ENCODE measurements at regions not wholly inside any gene's neighbourhood (a gene's known extent, or its start where the extent isn't known, plus 50 kb on each side); places are given as distances from the start of the nearest gene placed in this dataset.

DNA sequence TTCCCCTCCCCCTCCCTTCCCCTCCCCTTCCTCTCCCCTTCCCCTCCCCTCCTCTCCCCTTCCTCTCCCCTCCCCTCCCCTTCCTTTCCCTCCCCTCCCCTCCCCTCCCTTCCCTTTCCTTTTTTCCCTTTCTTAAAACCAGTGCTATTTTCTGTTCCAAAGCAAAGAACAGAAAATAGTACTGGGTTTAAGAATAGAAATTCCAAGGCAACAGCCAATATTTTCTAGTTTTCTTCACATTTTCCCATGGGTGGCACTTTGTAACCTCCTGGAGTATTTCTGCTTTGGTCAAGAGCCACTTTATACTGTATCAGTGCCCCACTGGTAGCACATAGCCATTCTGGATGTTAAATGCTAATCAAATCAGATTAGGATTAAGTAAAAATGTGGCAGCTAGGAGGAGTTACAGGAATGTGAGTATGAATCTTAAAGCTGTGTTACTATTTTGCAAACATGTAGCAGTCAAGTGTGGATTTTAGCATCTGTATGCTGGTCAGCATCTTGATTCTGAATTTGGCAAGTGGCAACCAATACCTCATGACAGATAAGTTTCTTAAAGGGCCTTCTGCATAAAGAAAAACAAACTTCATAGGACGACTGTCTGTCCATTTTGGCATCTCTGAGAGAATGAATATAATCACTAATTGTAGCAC, 126.4 kb downstream of the CEP57L1 start:
- Histone ChIP-seq H3K27ac (no peak overlapping the region), H3K4me3 (no peak overlapping the region), H3K27me3 (no peaks in the 10 kb centered on the region), H3K4me1 (peaks cover 0 to 5% (median 0%) of the 10 kb centered on the region in 3 donors), H3K9me3 (peaks cover 0 to 3% (median 0%) of the 10 kb centered on the region in 3 donors), H3K36me3 (no peaks in the 10 kb centered on the region)
- WGBS, 2 donors (ENCODE audit: low coverage in 1 of 2), result 53 to 55% methylated on average over 1 of the region's 1 CpG
- ATAC-seq, result no peak
- TF ChIP-seq POLR2AphosphoS5 (IDR thresholded peaks at IDR 0.05), result no peak
- TF ChIP-seq, protein P1, sequence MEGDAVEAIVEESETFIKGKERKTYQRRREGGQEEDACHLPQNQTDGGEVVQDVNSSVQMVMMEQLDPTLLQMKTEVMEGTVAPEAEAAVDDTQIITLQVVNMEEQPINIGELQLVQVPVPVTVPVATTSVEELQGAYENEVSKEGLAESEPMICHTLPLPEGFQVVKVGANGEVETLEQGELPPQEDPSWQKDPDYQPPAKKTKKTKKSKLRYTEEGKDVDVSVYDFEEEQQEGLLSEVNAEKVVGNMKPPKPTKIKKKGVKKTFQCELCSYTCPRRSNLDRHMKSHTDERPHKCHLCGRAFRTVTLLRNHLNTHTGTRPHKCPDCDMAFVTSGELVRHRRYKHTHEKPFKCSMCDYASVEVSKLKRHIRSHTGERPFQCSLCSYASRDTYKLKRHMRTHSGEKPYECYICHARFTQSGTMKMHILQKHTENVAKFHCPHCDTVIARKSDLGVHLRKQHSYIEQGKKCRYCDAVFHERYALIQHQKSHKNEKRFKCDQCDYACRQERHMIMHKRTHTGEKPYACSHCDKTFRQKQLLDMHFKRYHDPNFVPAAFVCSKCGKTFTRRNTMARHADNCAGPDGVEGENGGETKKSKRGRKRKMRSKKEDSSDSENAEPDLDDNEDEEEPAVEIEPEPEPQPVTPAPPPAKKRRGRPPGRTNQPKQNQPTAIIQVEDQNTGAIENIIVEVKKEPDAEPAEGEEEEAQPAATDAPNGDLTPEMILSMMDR (IDR thresholded peaks at IDR 0.05), result no peak
- TF ChIP-seq EP300 (IDR thresholded peaks at IDR 0.05), result no peak
- TF ChIP-seq POLR2A (IDR thresholded peaks at IDR 0.05), result no peak

Small RNA genes in the stretch of these regions (small RNA-seq; reads per million reads assigned to genes)
- 0 reads per million in 4 donors for gene AL359711.1
- gene RNY3P11, result 0 reads per million in 4 donors
